Activated CD4-positive, alpha-beta T cell treated with anti-CD3 and anti-CD28 coated beads for 24 hours (primary cell): ENCODE measurements at regions not wholly inside any gene's neighbourhood (a gene's known extent, or its start where the extent isn't known, plus 50 kb on each side); places are given as distances from the start of the nearest gene placed in this dataset.
"Not testable (repeated sequence)": the region's sequence is repeated elsewhere in the genome, so short reads cannot be mapped to it uniquely, and the experiment has no call there.

Experiments used
- DNase-seq, 2 donors: peaks; one replicate each; pipeline ENCODE4 v3.0.0-alpha.2; 2020; ENCODE audit warnings: low read depth in 2 of 2

DNA sequence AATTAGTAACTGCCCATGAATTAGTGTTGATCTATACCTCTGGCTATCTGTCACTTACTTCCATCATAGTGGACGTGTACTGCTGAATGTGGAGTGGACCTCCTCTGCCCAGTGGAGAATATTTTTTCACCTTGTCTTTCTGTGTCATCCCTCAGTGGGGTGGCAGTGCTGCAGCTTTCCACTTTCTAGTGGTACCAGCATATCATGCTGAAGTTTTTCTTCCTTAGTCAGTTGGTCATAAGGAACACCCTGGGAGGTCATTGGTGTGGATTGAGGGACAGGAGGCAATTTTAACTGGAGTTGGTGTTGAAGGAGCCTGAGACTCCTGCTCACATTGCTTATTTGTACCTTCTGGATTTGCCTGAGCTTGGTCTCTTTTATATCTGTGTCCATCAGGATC, 151.7 kb upstream of the ANKH start:
- DNase-seq: no peak

DNA sequence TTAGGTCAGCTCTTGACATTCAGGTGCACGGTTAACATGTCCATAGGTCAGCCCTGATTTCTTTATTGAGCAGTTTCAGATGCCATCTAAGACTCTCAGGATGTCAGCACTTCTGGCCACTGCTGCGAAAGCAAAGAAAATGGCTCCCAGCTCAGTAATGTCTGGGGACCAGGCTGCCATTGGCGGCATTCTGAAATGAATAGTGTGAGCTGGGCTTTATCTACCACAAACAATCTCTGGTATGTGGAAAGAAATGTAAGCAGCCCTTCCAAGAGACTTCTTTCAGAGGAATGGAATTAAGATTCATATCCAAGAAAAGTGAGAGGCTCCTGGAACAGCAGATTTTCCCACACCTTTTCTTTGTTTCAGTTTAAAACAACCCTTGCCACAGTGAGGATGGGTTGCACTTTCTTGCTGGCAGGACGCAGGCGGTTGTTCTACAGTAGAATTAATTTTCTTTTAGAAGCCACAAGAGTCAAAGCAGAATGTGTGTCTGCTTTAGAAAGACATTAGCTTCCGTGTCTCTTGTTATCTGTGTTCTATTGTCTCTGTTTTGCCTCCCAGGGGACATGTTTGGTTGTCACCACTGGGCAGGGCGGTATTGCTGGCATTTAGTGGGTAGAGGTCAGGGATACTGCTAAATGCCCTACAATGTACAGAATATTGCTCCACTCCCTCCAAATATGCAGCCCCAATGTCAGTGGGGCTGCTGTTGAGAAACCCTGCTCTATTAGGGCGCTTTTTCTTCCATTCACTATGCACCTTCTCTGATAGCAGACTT, 149.9 kb upstream of the ANKH start:
- DNase-seq: no peak

GRCh38 chr5:15020736-15021135, 149.2 kb upstream of the ANKH start:
- DNase-seq: no peak

DNA sequence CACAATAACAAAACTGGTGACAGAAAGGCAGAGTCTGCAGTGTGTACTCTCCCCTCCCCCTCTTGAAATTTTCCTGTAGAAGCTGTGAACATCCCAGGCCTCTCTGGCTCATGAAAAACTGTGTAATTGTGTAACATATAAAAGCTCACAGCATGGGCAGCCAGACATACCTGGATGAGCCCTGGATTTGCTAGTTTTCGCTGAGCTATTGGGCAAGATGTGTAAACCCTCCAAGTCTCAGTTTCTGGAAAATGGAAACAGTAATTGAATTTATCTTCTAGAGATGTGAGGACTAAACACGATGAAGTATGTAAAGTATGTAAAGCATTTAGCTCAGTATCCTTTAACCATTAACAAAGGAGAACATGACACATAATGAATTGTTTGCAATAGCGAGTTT, 143.2 kb upstream of the ANKH start:
- no peak for DNase-seq

DNA sequence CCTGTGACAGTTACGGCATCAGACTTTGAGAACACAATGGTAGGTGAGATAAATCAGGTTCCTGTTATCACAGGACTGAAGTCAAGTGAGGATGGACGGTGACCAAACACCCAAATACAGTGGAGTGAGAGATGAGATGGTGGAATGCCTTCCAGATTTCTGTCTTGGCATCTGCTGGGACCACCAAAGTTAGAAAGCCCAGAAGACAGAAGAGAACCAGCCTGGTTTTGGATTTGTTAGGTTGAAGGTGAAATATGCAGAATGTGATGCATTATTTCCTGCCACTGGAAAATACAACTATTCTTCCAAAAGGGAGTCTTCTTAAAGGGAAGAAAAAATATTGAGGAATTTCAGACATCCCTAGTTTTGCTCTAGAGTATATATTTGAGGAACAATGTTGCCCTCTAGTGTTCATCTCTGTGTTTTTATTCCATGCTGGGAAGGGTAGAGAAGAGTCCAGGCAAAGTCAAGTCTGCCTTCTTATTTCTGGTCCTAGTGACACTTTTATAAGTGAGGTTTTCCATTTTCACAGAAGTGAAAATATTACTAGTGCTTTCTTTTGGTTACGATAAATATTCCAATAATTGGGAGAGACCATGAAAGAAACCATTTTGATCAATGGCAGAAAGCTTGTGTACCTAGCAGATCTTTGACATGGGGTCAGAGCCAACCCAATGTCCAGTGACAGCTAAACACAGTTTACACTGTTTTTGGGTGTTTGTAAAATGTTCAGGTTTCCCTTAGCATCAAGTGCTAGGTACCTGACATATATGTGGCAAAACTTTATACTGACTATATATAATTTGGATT, 142.3 kb upstream of the ANKH start:
- DNase-seq: no peak

DNA sequence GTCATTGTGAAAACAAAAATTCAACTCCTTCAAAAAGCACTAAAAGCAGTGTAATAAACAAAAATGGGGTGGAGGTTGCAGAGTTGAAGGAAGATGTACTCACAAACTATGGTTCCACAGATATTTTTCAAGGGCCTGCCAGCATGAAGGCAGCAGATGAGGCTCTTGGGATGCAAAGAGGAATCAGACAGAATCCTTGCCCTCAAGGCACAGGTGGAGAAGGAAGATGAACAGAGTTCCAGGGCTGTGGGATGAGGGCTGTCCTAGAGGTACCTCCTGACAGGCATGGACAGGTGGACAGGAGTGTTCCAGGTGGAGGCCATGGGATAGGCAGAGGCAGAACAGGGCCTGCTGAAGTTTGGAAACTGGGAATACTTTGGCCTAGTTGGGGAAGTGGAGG, 140.5 kb upstream of the ANKH start:
- no peak for DNase-seq

- no peak for DNase-seq
Measured at GRCh38 chr5:15010936-15011335, 139.4 kb upstream of the ANKH start.

- no peak for DNase-seq
Measured at GRCh38 chr5:15009420-15009819, 137.8 kb upstream of the ANKH start.

DNA sequence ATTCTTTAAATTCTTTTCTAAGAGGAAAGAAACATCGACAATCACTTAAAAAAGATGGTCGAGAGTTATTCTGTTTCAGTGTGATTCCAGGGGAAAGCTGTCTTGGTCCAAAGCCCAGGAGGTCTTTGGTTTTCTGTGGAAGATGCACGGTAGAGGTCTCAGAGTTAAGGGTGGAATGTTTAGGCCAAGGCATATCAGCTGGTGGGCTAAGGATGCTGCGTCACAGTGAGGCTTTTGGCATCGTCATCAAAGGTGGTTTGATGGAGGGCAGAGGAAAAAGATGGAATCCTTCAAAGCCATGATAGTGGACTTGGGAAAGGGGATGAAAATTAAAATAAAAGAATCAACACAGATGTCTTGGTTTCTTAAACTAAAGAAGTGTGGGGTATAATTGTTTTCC, 137.3 kb upstream of the ANKH start:
- DNase-seq: no peak

DNA sequence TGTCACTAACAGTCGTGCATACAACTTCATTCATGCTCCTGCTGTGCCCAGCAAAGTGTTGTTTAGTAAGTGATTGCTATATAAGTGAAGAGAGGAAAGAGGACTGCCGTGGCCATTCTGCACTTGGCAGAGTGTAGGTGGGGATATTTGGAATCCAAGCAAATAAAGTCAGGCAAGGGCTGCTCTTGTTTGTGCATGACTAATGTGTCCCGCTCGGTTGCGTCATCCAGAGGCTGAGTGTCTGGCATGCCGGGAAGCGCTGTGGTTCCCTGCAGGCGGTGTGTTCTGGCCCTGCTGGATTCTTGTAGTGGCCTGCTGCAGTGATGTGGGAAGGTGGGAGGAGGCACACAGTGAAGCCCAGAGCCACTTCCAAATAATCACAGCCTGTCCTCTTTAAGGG, 136.9 kb upstream of the ANKH start:
- no peak for DNase-seq

- DNase-seq: no peak
Measured at GRCh38 chr5:15007646-15008045, 136.1 kb upstream of the ANKH start.

GRCh38 chr5:15004506-15004905, 132.9 kb upstream of the ANKH start:
- DNase-seq: no peak

DNA sequence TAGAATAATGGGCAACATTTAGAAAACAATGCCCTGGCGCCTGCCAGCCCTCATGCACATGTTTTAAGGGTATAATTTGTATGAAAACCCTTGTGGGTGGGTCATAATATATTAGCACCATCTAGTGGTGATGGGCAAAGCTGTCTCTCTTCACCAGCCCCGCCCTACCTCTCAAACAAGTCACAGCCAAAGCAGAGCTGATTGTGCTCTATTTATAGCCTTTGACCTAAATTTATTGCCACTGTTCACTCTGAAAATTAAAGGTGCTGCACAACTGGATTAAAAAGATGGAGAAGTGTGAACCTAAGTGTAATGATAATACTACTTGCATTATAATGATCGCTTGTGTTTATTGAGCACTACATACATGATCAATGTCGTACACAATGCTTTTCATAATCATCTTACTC, 131.9 kb upstream of the ANKH start:
- peak; percentile 25 to 43 for DNase-seq

- DNase-seq: no peak
Measured at GRCh38 chr5:15002791-15003190, 131.2 kb upstream of the ANKH start.

DNA sequence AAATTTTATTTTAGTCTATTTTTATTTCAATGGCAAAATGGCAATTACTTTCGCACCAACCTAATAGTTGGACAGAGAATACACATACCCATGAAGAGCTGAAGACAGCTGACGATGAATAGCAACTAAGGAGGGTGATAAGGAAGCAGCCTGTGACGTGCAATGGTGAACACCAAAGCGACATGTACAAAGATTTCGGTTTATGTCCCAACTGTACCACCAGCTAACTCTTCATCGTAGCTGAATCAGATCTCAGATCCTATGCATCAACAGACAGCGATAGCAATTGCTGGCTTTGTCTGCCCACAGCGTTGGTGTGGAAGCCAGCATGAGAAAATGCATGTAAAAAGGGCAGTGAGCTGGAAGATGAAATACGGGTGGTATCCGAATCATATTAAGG, 130.6 kb upstream of the ANKH start:
- no peak for DNase-seq

GRCh38 chr5:15001517-15001916, 129.9 kb upstream of the ANKH start:
- no peak for DNase-seq

- no peak for DNase-seq
Measured at GRCh38 chr5:14998491-14998890, 126.9 kb upstream of the ANKH start.

- no peak for DNase-seq
Measured at GRCh38 chr5:14996997-14997396, 125.4 kb upstream of the ANKH start.

DNA sequence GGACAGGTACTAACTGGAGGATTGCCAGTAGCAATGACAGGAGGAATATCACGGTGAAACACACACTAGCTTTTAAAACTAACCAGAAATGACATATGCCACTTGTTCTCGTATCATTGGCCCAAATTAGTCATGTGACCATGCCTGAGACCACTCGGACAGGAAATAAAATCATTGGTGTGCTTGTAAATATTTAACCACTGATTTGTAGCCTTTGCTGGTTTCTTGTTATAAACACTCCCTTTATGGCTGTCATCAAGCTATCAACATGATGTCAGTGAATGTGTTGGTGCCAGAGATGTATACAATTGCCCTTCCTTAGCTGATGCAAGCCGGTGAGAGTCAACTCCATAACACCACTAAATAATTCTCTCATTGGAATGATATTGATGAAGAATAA, 123.7 kb upstream of the ANKH start:
- DNase-seq: no peak

DNA sequence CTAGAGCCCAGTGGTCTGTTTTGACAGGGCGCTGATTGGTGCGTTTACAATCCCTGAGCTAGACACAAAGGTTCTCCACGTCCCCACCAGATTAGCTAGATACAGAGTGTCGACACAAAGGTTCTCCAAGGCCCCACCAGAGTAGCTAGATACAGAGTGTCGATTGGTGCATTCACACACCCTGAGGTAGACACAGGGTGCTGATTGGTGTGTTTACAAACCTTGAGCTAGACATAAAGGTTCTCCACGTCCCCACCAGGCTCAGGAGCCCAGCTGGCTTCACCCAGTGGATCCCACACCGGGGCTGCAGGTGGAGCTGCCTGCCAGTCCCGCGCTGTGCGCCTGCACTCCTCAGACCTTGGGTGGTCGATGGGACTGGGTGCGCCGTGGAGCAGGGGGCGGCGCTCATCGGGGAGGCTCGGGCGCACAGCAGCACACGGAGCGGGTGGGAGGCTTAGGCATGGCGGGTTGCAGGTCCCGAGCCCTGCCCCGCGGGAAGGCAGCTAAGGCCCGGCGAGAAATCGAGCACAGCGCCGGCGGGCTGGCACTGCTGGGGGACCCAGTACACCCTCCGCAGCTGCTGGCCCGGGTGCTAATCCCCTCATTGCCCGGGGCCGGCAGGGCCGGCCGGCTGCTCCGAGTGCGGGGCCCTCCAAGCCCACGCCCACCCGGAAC, 122.0 kb upstream of the ANKH start:
- DNase-seq: not testable (repeated sequence)

DNA sequence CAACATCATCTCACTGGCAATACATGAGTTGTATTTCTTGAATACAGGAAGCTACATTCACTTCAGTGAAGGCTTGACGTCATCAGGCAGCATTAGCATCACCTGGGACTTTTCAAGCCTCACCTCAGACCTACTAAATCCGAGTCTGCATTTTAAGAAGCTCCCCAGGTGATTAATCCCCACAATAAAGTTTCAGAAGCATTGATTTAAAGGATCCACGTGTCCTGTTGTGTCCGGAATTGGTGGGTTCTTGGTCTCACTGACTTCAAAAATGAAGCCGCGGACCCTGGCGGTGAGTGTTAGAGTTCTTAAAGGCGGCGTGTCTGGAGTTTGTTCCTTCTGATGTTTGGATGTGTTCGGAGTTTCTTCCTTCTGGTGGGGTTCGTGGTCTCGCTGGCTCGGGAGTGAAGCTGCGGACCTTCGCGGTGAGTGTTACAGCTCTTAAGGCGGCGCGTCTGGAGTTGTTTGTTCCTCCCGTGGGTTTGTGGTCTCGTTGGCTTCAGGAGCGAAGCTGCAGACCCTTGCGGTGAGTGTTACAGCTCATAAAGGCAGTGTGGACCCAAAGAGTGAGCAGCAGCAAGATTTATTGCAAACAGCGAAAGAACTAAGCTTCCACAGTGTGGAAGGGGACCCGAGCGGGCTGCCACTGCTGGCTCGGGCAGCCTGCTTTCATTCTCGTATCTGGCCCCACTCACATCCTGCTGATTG, 121.3 kb upstream of the ANKH start:
- DNase-seq: not testable (repeated sequence)

GRCh38 chr5:14988223-14988622, 116.6 kb upstream of the ANKH start:
- no peak for DNase-seq
